Left kidney (tissue), 1 donor: ENCODE measurements at regions not wholly inside any gene's neighbourhood (a gene's known extent, or its start where the extent isn't known, plus 50 kb on each side); places are given as distances from the start of the nearest gene placed in this dataset.

ENCODE experiments used
- DNase-seq: peaks from one replicate; pipeline ENCODE4 v3.0.0-alpha.2; 2013

- no peak for DNase-seq
Observed at GRCh38 chr17:73694491-73694890, 50.2 kb upstream of the SDK2 start.

- no peak for DNase-seq
Observed at GRCh38 chr17:73695035-73695738, 50.9 kb upstream of the SDK2 start.

- DNase-seq: no peak
Observed at GRCh38 chr17:73696251-73696650, 52.0 kb upstream of the SDK2 start.

- no peak for DNase-seq
Observed at GRCh38 chr17:73697872-73698271, 53.6 kb upstream of the SDK2 start.

- DNase-seq: no peak
Observed at GRCh38 chr17:73698966-73699365, 54.7 kb upstream of the SDK2 start.

- DNase-seq: no peak
Observed at GRCh38 chr17:73701701-73702100, 57.5 kb upstream of the SDK2 start.

- no peak for DNase-seq
Observed at GRCh38 chr17:73703192-73703591, 58.9 kb upstream of the SDK2 start.

GRCh38 chr17:73703917-73704316 is 59.7 kb upstream of the SDK2 start:
- no peak for DNase-seq

GRCh38 chr17:73705594-73705993 is 61.3 kb upstream of the SDK2 start:
- no peak for DNase-seq

GRCh38 chr17:73706428-73706827 is 62.2 kb upstream of the SDK2 start:
- DNase-seq: no peak

GRCh38 chr17:73706858-73707257 is 62.6 kb upstream of the SDK2 start:
- DNase-seq: no peak

- no peak for DNase-seq
Observed at GRCh38 chr17:73707358-73707757, 63.1 kb upstream of the SDK2 start.

- peak; percentile 76 for DNase-seq
Observed at GRCh38 chr17:73710095-73710592, 65.9 kb upstream of the SDK2 start.

GRCh38 chr17:73711184-73711583 is 66.9 kb upstream of the SDK2 start:
- no peak for DNase-seq

- no peak for DNase-seq
Observed at GRCh38 chr17:73711916-73712315, 67.7 kb upstream of the SDK2 start.

- no peak for DNase-seq
Observed at GRCh38 chr17:73713136-73713535, 68.9 kb upstream of the SDK2 start.

- DNase-seq: no peak
Observed at GRCh38 chr17:73715769-73716168, 71.5 kb upstream of the SDK2 start.

- DNase-seq: no peak
Observed at GRCh38 chr17:73717690-73718089, 73.4 kb upstream of the SDK2 start.

- no peak for DNase-seq
Observed at GRCh38 chr17:73718362-73718761, 74.1 kb upstream of the SDK2 start.

GRCh38 chr17:73718912-73719311 is 74.7 kb upstream of the SDK2 start:
- no peak for DNase-seq

GRCh38 chr17:73719588-73720071 is 75.4 kb upstream of the SDK2 start:
- DNase-seq: peak; percentile 39

- no peak for DNase-seq
Observed at GRCh38 chr17:73720187-73720834, 76.1 kb upstream of the SDK2 start.

GRCh38 chr17:73722165-73722564 is 77.9 kb upstream of the SDK2 start:
- DNase-seq: no peak

- DNase-seq: no peak
Observed at GRCh38 chr17:73723317-73723716, 79.1 kb upstream of the SDK2 start.
